Adrenal gland (tissue), 9 donors: ENCODE measurements at regions not wholly inside any gene's neighbourhood (a gene's known extent, or its start where the extent isn't known, plus 50 kb on each side); places are given as distances from the start of the nearest gene placed in this dataset.

ENCODE experiments used
- DNase-seq, 7 donors: peaks; one replicate each; pipeline ENCODE4 v3.0.0-alpha.2; 2019 to 2020
- H3K27ac ChIP-seq, 5 donors: fragments of 200-600 bp; sonication (generic) in 4 of 5; 1 replicate in 3 of 5; 2 replicates in 2 of 5; pipeline versions ENCODE4 v1.5.1 to v1.8.0; 2016 to 2020; ENCODE audit warnings: mild to moderate bottlenecking in 1 of 5
- H3K27me3 ChIP-seq: fragments of 200-600 bp; 2 replicates; pipeline ENCODE4 v1.8.0; 2021
- H3K36me3 ChIP-seq, 2 donors: fragments of 200-600 bp; replicated peaks in 1 of 2; 1 replicate in 1 of 2; 2 replicates in 1 of 2; pipeline versions ENCODE4 v1.5.1 to v1.8.0; 2018 to 2022
- H3K4me1 ChIP-seq, 2 donors: fragments of 200-600 bp; replicated peaks in 1 of 2; 1 replicate in 1 of 2; 2 replicates in 1 of 2; pipeline versions ENCODE4 v1.5.1 to v1.8.0; 2018 to 2021
- H3K4me3 ChIP-seq, 4 donors: fragments of 200-600 bp; sonication (generic) in 3 of 4; one replicate each; pipeline ENCODE4 v1.5.1; 2016 to 2018
- H3K9me3 ChIP-seq, 3 donors: fragments of 200-600 bp; sonication (generic) in 1 of 3; replicated peaks in 1 of 3; 1 replicate in 2 of 3; 2 replicates in 1 of 3; pipeline versions ENCODE4 v1.5.1 to v1.8.0; 2016 to 2021
- CTCF ChIP-seq, 6 experiments: fragments of 450-650 bp in 4 of 6; fragments of 200-600 bp in 2 of 6; sonication (generic) in 1 of 6; IDR thresholded peaks; 1 replicate in 5 of 6; 2 replicates in 1 of 6; pipeline versions ENCODE4 v1.5.1 to v1.8.0; 2016 to 2021; ENCODE audit warnings: antibody characterized with exemption in 6 of 6, mild to moderate bottlenecking in 2 of 6, moderate library complexity in 1 of 6
- POLR2A ChIP-seq, 2 donors: fragments of 450-650 bp; IDR thresholded peaks; one replicate each; pipeline ENCODE4 v1.6.1; 2017; ENCODE audit warnings: antibody characterized with exemption in 2 of 2, mild to moderate bottlenecking in 2 of 2, moderate library complexity in 1 of 2
- WGBS, 4 donors: extraction: QIAGEN DNeasy Blood & Tissue Kit in 2 of 4; methylation state at CpG; one replicate each; pipeline versions ENCODE4 v1.1.5 to v1.1.7; 2013 to 2017; 5-methylcytosine and 5-hydroxymethylcytosine counted together
- intact Hi-C, 2 donors: fragments of 100-400 bp; cut with DNase I; formaldehyde crosslinking; loops; one replicate each; pipeline versions ENCODE4 v1.14.1 to v1.15.0; 2022 to 2023
- donor health status: healthy with polysubstance abuse.
- donor health status: Bipolar disorder and iron deficiency.
- donor health status: DM: yes; HTN: yes; CAD: no.
- donor health status: DM: no; HTN: no; CAD: no.
- donor health status: DM: no; HTN: no; CAD: no.

DNA sequence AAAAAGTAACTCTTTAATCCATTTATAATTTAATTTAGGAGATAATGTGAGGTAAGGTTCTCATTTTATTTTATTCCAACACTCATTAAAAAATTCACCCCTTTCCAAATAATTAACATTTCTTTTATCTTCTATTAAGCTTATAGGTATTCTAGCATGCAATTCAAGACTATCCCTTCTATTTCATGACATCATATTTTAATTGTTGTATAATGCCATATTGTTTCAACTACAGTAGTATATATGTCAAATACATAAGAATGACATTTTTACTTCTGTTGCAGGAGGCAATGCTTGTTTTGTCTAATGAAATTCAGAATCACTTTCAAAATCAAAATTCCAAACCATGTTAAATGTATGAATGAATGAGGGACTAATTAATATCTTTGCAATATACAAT is 76.2 kb downstream of the MAFB start:
- Histone ChIP-seq H3K4me3 (no peak overlapping the region), H3K36me3 (no peaks in the 10 kb centered on the region), H3K4me1 (no peaks in the 10 kb centered on the region), H3K9me3 (no peaks in the 10 kb centered on the region), H3K27ac (no peak overlapping the region), H3K27me3 (no peaks in the 10 kb centered on the region)
- no peak for DNase-seq
- TF ChIP-seq POLR2A (IDR thresholded peaks at IDR 0.05), result no peak
- no peak for TF ChIP-seq CTCF (IDR thresholded peaks at IDR 0.05)
- intact Hi-C loops, result no loop called here

DNA sequence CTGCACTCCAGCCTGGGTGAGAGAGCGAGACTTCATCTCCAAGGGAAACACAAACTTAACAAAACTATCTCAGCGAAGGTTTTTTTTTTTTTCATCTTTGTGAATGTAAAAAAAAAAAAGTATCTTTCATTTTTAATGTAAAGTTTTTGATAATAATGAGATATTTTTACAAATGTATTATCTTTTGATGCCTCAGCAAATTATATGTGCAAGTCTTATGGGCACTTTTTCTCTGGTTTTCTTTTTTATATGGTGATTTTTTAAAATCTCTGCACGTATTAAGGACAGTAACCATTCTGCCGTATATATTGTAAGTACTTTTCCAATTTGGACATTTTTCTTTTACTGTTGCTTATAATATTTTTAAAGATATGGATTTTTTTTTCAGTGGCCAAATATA is 76.8 kb downstream of the MAFB start:
- no peaks in the 10 kb centered on the region for H3K27me3 ChIP-seq
- intact Hi-C loops, result no loop called here
- no peaks in the 10 kb centered on the region for H3K4me1 ChIP-seq
- H3K27ac ChIP-seq, result no peak overlapping the region
- H3K4me3 ChIP-seq, result no peak overlapping the region
- H3K9me3 ChIP-seq, result no peaks in the 10 kb centered on the region
- no peak for DNase-seq
- no peaks in the 10 kb centered on the region for H3K36me3 ChIP-seq
- TF ChIP-seq CTCF (IDR thresholded peaks at IDR 0.05) (no peak), POLR2A (IDR thresholded peaks at IDR 0.05) (no peak)
- WGBS, 4 donors, result 85 to 92% (median 90%) methylated on average over 4 of the region's 4 CpGs

- Histone ChIP-seq H3K4me1 (no peaks in the 10 kb centered on the region), H3K27ac (no peak overlapping the region), H3K27me3 (no peaks in the 10 kb centered on the region), H3K36me3 (no peaks in the 10 kb centered on the region), H3K9me3 (no peaks in the 10 kb centered on the region), H3K4me3 (no peak overlapping the region)
- no peak for TF ChIP-seq CTCF (IDR thresholded peaks at IDR 0.05)
- no peak for TF ChIP-seq POLR2A (IDR thresholded peaks at IDR 0.05)
- intact Hi-C loops, result no loop called here
- no peak for DNase-seq
- WGBS, 4 donors, result 61 to 78% (median 74%) methylated on average over 3 of the region's 3 CpGs
Measured at GRCh38 chr20:40610730-40611129, 78.3 kb downstream of the MAFB start.

DNA sequence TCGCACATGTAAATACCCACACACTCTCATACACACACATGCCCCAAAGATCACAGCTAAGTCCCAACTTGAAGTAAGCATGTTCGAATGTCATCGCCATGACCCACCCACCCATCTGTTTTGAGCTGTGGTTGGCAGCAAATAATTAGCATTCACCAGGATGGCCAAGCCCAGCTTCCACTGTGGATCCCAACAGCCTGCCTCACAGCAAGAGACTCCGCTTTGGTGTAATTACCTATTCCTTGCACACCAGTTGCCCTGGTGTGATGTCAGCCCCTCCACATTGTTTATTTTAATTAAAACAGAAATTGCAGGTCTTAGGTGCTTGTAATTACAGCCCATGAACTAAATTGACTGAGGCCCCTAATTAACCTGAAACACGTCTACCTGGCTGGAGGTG is 81.1 kb downstream of the MAFB start:
- no peaks in the 10 kb centered on the region for H3K9me3 ChIP-seq
- intact Hi-C loops, result no loop called here
- H3K4me1 ChIP-seq, result no peaks in the 10 kb centered on the region
- no peaks in the 10 kb centered on the region for H3K36me3 ChIP-seq
- H3K27me3 ChIP-seq, result no peaks in the 10 kb centered on the region
- TF ChIP-seq POLR2A (IDR thresholded peaks at IDR 0.05), result no peak
- TF ChIP-seq CTCF (IDR thresholded peaks at IDR 0.05), result no peak
- no peak overlapping the region for H3K27ac ChIP-seq
- H3K4me3 ChIP-seq, result no peak overlapping the region
- WGBS, 4 donors, result 88 to 96% (median 90%) methylated on average over 5 of the region's 5 CpGs
- no peak for DNase-seq
